ENCODE measurements at regions not wholly inside any gene's neighbourhood (a gene's known extent, or its start where the extent isn't known, plus 50 kb on each side); places are given as distances from the start of the nearest gene placed in this dataset.

DNA sequence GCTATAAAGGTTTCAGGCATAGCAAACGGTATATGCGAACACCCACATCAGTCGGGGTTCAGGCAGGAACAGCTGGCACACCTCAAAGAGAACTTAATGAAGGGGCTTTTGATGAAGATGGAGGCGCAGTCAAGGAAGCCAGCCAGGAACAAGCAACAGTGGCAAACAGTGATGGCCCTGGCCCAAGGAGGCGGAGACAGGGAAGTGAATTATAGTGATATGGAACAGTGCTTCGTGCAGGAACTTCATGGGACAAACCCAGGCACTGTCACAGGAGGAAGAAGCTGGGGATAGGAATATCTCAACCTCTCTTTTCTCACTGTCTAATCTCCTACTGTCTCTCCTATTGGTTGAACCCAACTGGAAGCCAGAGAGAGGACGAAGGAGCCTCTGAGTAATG, 328.3 kb downstream of the AACS start:
- no peaks in the 10 kb centered on the region for H3K9me2 ChIP-seq (ENCODE audit: insufficient read depth, low read length)
- no peak overlapping the region for H3K4me3 ChIP-seq (ENCODE audit: low read depth, low read length, poor library complexity, severe bottlenecking)
- H3K4me1 ChIP-seq (ENCODE audit: insufficient read depth, low read length, poor library complexity, severe bottlenecking) = no peaks in the 10 kb centered on the region
- CTCF ChIA-PET (ENCODE audit: unreplicated experiment) = no interaction called here
- intact Hi-C loops (cut with micrococcal nuclease; ENCODE audit: unreplicated experiment) = no loop called here
- H3K79me2 ChIP-seq (ENCODE audit: insufficient read depth, low read depth, low read length) = no peaks in the 10 kb centered on the region
- no peak for DNase-seq (ENCODE audit: low spot score)
- TF ChIP-seq EZH2phosphoT487 (IDR thresholded peaks at IDR 0.05; ENCODE audit: borderline replicate concordance, low read depth, low read length) = no peak
- TF ChIP-seq, protein P1, sequence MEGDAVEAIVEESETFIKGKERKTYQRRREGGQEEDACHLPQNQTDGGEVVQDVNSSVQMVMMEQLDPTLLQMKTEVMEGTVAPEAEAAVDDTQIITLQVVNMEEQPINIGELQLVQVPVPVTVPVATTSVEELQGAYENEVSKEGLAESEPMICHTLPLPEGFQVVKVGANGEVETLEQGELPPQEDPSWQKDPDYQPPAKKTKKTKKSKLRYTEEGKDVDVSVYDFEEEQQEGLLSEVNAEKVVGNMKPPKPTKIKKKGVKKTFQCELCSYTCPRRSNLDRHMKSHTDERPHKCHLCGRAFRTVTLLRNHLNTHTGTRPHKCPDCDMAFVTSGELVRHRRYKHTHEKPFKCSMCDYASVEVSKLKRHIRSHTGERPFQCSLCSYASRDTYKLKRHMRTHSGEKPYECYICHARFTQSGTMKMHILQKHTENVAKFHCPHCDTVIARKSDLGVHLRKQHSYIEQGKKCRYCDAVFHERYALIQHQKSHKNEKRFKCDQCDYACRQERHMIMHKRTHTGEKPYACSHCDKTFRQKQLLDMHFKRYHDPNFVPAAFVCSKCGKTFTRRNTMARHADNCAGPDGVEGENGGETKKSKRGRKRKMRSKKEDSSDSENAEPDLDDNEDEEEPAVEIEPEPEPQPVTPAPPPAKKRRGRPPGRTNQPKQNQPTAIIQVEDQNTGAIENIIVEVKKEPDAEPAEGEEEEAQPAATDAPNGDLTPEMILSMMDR (conservative IDR thresholded peaks at IDR 0.05; ENCODE audit: low read length) = no peak
- H3K27ac ChIP-seq (ENCODE audit: low read depth, low read length, poor library complexity, severe bottlenecking) = no peak overlapping the region
- BruUV-seq (replicated peaks) = no TSS peak
- no peak overlapping the region for H3K4me2 ChIP-seq (ENCODE audit: low read length)
- no peak overlapping the region for H2AFZ ChIP-seq (ENCODE audit: low read length)
- no peaks in the 10 kb centered on the region; the same call in 1 of the 2 replicates for H3K36me3 ChIP-seq (ENCODE audit: insufficient read depth, low read length)
- 0 out of 2 replicates have a peak, but pooled peaks cover under 1% of the 10 kb centered on the region for H3K9me3 ChIP-seq (ENCODE audit: low read length)
- POLR2A ChIA-PET = no interaction called here
- no peaks in the 10 kb centered on the region for H4K20me1 ChIP-seq (ENCODE audit: insufficient read depth, low read length)

DNA sequence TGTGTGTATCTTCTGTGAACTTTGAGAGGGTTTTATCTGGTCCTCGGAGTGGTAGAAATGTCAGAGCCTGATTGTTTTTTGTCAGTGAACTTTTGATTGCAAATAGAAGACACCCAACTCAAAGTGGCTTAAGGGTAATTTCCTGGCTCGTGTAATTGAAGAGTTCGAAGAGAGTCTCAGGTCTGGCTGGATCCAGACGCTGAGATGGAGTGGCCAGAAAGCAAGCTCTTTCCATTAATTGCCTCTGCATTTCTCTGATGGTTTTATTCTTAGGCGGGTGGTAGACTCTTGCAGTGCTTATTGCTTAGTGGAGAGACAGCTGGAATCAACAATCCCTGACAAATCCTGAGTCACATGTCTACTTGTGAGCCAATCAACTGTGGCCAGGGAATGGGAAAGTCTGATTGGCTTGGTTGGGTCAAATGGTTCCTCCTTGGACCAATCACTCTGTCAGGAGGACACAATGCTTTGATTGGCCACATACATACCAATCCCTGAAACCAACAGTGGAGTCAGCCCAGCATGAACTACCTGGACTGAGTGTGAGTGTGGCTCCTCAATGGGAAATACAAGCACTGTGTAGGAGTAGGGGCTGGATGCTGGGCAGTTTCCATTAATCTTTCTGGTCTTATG, 330.5 kb downstream of the AACS start:
- ChIA-PET POLR2A (no interaction called here), CTCF (ENCODE audit: unreplicated experiment) (no interaction called here)
- no peak for TF ChIP-seq EZH2phosphoT487 (IDR thresholded peaks at IDR 0.05; ENCODE audit: borderline replicate concordance, low read depth, low read length)
- TF ChIP-seq, protein P1 (conservative IDR thresholded peaks at IDR 0.05; ENCODE audit: low read length) = no peak
- Histone ChIP-seq H3K4me3 (ENCODE audit: low read depth, low read length, poor library complexity, severe bottlenecking) (no peak overlapping the region), H3K9me3 (ENCODE audit: low read length) (0 out of 2 replicates have a peak, but pooled peaks cover 3% of the 10 kb centered on the region), H2AFZ (ENCODE audit: low read length) (no peak overlapping the region), H3K4me2 (ENCODE audit: low read length) (no peak overlapping the region), H3K9me2 (ENCODE audit: insufficient read depth, low read length) (no peaks in the 10 kb centered on the region), H3K27ac (ENCODE audit: low read depth, low read length, poor library complexity, severe bottlenecking) (no peak overlapping the region), H3K36me3 (ENCODE audit: insufficient read depth, low read length) (no peaks in the 10 kb centered on the region; the same call in 1 of the 2 replicates), H3K79me2 (ENCODE audit: insufficient read depth, low read depth, low read length) (no peaks in the 10 kb centered on the region), H3K4me1 (ENCODE audit: insufficient read depth, low read length, poor library complexity, severe bottlenecking) (no peaks in the 10 kb centered on the region), H4K20me1 (ENCODE audit: insufficient read depth, low read length) (no peaks in the 10 kb centered on the region)
- no TSS peak for BruUV-seq (replicated peaks)
- intact Hi-C loops (cut with micrococcal nuclease; ENCODE audit: unreplicated experiment) = no loop called here
- DNase-seq (ENCODE audit: low spot score) = no peak

DNA sequence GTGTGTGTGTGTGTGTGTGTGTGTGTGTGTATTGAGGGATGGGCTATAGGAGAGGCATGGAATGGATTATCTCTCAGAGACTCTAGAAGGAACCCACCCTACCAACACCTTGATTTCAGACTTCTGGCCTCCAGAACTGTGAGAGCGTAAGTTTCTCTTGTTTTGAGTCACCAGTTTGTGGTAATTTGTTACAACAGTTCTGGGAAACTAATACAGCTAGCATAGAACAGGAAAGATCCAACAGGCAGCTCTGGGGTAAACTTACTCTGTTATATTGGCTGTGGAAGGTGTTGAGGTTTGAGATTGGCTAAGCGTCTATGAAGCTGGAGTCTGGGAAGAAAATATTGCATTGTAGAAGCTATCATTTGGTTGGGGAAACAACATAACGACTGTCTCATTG, 334.3 kb downstream of the AACS start:
- Histone ChIP-seq H3K4me2 (ENCODE audit: low read length) (no peak overlapping the region), H3K27ac (ENCODE audit: low read depth, low read length, poor library complexity, severe bottlenecking) (no peak overlapping the region), H3K9me2 (ENCODE audit: insufficient read depth, low read length) (no peaks in the 10 kb centered on the region), H4K20me1 (ENCODE audit: insufficient read depth, low read length) (no peaks in the 10 kb centered on the region), H3K4me3 (ENCODE audit: low read depth, low read length, poor library complexity, severe bottlenecking) (no peak overlapping the region), H3K4me1 (ENCODE audit: insufficient read depth, low read length, poor library complexity, severe bottlenecking) (peaks cover 8% of the 10 kb centered on the region), H3K79me2 (ENCODE audit: insufficient read depth, low read depth, low read length) (no peaks in the 10 kb centered on the region), H3K36me3 (ENCODE audit: insufficient read depth, low read length) (no peaks in the 10 kb centered on the region; the same call in 1 of the 2 replicates), H3K9me3 (ENCODE audit: low read length) (peaks cover 8% of the 10 kb centered on the region; the same call in 1 of the 2 replicates), H2AFZ (ENCODE audit: low read length) (no peak overlapping the region)
- ChIA-PET POLR2A (interaction anchor here (0.6 to 1.6 kb wide), 4 partner anchors 9 to 211 kb away, joined by 3 to 9 read pairs (median 5); no protein-coding TSS in a partner anchor), CTCF (ENCODE audit: unreplicated experiment) (interaction anchor here (0.6 kb wide), 1 partner anchor 438 kb away, joined by 3 read pairs; no protein-coding TSS in a partner anchor)
- intact Hi-C loops (cut with micrococcal nuclease; ENCODE audit: unreplicated experiment) = no loop called here
- DNase-seq (ENCODE audit: low spot score) = no peak
- no peak for TF ChIP-seq EZH2phosphoT487 (IDR thresholded peaks at IDR 0.05; ENCODE audit: borderline replicate concordance, low read depth, low read length)
- TF ChIP-seq, protein P1 (conservative IDR thresholded peaks at IDR 0.05; ENCODE audit: low read length) = no peak
- no TSS peak for BruUV-seq (replicated peaks)
